GM19324 (cell line): ENCODE measurements at regions not wholly inside any gene's neighbourhood (a gene's known extent, or its start where the extent isn't known, plus 50 kb on each side); places are given as distances from the start of the nearest gene placed in this dataset.
"Not testable (repeated sequence)": the region's sequence is repeated elsewhere in the genome, so short reads cannot be mapped to it uniquely, and the experiment has no call there.

Source experiments
- ATAC-seq: cut with Tn5 transposase; IDR thresholded peaks from one replicate; pipeline ENCODE4 v1.9.1; 2021; ENCODE audit warnings: mild to moderate bottlenecking, moderate library complexity; ENCODE audit not compliant: unreplicated experiment, low FRiP score

GRCh38 chr5:45038366-45038987 is 229.7 kb downstream of the MRPS30 start:
- peak; percentile 49 for ATAC-seq

- no peak for ATAC-seq
Observed at GRCh38 chr5:45042283-45042682, 233.5 kb downstream of the MRPS30 start.

- ATAC-seq: no peak
Observed at GRCh38 chr5:45057564-45057963, 248.8 kb downstream of the MRPS30 start.

GRCh38 chr5:45060724-45061123 is 252.0 kb downstream of the MRPS30 start:
- no peak for ATAC-seq

DNA sequence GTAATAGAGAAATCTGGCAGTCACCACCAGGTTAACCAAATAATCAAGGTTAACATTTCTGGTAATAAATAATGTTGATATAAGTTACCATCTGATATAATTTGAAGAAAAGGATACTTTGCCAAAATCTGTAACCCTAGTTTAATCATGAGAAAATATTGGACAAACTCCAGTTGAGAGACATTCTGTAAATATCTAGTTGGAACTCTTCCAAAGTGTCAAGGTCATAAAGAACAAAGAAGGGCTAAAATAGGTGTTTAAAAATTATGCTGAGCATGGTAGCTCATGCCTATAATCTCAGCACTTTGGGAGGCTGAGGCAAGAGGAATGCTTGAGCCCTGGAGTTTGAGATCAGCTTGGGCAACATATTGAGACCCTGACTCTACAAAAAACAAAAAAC is 253.3 kb downstream of the MRPS30 start:
- ATAC-seq: no peak

DNA sequence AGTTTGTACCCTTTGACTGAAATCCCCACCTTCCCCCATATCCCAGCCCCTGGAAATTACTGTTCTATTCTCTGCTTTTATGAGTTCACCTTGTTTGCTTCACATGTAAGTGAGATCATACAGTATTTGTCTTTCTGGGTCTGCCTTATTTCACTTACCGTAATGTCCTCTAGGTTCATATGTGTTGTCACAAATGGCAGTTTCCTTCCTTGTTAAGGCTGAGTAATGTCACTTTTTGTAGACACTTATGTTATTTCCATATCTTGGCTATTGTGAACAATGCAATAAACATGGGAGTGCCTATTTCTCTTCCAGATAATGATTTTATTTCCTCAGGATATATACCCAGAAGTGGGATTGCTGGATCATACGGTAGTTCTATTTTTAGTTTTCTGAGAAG is 272.3 kb downstream of the MRPS30 start:
- no peak for ATAC-seq

DNA sequence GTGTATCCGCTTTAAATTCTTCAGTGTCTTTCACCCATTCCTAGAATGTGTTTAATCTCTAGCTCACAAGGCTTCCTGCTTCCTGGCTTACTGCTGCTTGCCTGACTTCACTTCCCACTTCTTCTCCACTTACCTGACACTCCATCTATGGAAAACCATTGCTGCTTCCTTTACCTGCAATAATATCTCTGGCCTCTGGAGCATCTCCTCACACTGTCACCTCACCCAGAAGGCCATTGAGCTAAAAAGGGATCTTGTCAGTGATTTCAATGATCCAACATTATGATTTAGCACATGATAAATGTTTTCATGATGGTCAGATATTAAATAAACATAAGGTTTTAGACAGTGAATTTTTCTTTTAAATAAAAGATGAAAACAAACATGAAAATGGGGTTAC is 281.1 kb downstream of the MRPS30 start:
- no peak for ATAC-seq

GRCh38 chr5:45093377-45093776 is 284.6 kb downstream of the MRPS30 start:
- ATAC-seq: no peak

GRCh38 chr5:45094876-45095440 is 286.2 kb downstream of the MRPS30 start:
- ATAC-seq: no peak

- no peak for ATAC-seq
Observed at GRCh38 chr5:45098483-45098882, 289.7 kb downstream of the MRPS30 start.

DNA sequence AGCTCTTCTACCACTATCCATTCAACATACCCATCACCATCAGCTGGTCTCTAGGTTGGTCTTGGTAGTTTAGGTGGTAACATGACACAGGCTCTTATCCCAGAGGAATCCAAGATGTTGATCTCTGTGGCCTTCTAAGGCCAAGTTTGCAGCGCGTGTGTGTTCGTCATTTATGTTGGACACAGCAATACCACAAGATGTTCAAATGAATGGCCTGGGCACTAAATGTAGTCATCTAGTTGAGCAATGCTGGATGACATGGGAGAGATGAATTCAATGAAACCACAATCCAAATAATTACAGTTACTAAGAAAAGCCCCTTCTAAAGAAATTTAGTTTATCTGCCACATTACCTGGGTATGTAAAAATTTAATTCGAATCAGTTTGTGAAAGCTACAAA is 292.4 kb downstream of the MRPS30 start:
- no peak for ATAC-seq

DNA sequence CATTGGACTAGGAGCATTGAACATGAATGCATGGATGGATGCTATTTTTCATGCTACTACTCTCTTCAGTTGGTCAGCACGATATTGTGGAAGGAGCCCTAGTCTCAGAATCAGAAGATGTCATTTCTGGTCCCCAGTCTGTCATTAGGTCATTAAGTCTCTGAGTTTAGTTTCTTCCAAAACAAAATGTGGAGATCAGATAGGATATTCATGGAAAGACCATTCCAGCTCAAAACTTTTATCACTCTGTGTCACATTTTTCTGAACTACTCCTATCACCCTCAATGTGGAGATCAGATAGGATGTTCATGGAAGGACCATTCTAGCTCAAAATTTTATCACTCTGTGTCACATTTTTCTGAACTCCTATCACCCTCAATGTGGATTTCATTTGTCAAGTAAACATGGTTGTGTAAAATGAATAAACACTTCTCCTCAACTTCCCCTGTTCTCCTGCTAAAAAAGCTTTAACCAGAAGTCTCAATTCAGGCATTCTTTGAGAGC is 296.8 kb downstream of the MRPS30 start:
- ATAC-seq: no peak

DNA sequence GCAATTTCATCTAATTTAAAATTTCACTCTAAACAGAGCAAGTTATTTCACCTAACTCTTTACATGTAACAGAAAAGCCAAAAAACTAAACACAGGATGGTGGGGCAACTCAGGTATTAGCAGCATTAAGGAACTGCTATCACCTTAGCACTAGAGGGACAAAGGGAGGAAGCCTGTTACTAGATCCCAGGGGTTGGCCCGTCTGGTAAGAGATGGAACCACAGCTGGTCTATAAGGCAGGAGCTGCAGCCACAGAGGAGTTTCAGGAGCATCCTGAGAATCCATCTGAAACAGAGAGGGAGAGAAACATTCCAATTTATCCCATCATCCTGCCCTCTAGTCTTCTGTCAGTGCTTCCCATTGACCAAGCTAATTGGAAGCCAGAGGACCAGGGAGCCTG is 300.3 kb downstream of the MRPS30 start:
- ATAC-seq: no peak

GRCh38 chr5:45109636-45110035 is 300.9 kb downstream of the MRPS30 start:
- no peak for ATAC-seq

- ATAC-seq: no peak
Observed at GRCh38 chr5:45110399-45110798, 301.7 kb downstream of the MRPS30 start.

DNA sequence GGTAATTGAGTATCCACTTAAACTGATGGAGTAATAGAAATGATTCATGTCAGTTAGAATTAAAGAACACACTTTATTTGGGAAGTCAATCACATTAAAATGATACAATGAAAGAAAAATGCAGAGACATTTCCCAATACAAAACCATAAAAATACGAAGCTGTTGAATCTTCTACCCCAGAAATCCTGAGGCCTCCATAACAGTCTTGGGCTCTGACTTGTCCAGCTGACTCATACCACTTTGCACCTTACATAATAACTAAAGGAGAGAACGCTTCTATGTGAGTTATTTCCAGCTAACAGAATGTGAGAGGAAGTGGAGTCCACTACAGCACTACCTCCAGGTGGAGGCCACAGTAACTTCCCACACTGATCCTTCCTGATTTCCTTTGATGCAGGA is 305.0 kb downstream of the MRPS30 start:
- ATAC-seq: no peak

GRCh38 chr5:45132972-45133371 is 324.2 kb downstream of the MRPS30 start:
- ATAC-seq: no peak

- no peak for ATAC-seq
Observed at GRCh38 chr5:45162974-45163373, 354.2 kb downstream of the MRPS30 start.

DNA sequence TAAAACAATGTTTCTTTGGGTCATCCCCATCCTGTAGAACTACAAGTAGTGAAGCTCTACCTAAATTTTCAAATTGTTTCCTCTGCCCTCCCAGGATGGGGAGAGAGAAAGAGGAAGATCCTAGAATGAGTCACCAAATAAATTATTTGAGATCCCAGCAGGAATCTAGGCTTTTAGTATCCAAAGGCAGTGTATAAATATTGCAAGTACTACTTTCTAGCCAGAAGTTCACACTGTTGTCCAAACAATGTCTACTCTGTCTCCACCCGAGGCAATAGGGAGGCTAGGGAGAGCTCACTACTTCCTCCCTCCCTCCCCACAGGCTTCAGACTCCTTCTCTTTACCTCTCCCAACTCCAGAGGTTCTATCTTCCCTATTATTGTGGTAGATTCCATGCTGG is 362.8 kb downstream of the MRPS30 start:
- no peak for ATAC-seq

GRCh38 chr5:45172634-45173033 is 363.9 kb downstream of the MRPS30 start:
- not testable (repeated sequence) for ATAC-seq

GRCh38 chr5:45179686-45180085 is 370.9 kb downstream of the MRPS30 start:
- no peak for ATAC-seq

GRCh38 chr5:45189042-45189441 is 380.3 kb downstream of the MRPS30 start:
- no peak for ATAC-seq
